Nucleus accumbens (tissue), 56 donors: ENCODE measurements at regions not wholly inside any gene's neighbourhood (a gene's known extent, or its start where the extent isn't known, plus 50 kb on each side); places are given as distances from the start of the nearest gene placed in this dataset.
"Not testable (repeated sequence)": the region's sequence is repeated elsewhere in the genome, so short reads cannot be mapped to it uniquely, and the experiment has no call there.

Experiments
- DNase-seq, 56 donors: peaks; one replicate each; lab custom pipeline; 2025; lab: John Stamatoyannopoulos, UW

DNA sequence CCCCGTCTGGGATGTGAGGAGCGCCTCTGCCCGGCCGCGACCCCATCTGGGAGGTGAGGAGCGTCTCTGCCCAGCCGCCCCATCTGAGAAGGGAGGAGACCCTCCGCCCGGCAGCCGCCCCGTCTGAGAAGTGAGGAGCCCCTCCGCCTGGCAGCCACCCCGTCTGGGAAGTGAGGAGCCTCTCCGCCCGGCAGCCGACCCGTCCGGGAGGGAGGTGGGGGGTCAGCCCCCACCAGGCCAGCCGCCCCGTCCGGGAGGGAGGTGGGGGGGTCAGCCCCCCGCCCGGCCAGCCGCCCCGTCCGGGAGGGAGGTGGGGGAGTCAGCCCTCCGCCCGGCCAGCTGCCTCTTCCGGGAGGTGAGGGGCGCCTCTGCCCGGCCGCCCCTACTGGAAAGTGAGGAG is 454.4 kb upstream of the CAMK1G start:
- DNase-seq, result not testable (repeated sequence)

DNA sequence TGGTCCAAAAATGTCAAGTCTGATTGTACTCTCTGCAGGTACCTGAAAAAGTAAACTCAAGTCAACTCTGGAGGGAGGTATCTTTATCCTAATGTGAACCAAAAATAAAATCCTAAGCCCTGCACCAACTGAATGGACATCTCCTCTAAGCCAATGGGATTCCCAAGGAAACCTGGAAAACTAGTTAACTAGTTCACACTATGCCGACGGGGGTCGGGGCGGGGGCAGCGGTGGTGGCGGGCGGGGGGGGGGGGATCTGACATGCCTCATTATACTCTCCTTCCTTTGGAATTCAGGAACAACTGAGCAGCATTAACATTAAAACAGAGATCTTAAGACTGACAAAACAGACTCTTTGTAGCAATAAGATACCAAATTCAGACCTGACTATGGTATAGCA is 452.6 kb upstream of the CAMK1G start:
- DNase-seq, result no peak

DNA sequence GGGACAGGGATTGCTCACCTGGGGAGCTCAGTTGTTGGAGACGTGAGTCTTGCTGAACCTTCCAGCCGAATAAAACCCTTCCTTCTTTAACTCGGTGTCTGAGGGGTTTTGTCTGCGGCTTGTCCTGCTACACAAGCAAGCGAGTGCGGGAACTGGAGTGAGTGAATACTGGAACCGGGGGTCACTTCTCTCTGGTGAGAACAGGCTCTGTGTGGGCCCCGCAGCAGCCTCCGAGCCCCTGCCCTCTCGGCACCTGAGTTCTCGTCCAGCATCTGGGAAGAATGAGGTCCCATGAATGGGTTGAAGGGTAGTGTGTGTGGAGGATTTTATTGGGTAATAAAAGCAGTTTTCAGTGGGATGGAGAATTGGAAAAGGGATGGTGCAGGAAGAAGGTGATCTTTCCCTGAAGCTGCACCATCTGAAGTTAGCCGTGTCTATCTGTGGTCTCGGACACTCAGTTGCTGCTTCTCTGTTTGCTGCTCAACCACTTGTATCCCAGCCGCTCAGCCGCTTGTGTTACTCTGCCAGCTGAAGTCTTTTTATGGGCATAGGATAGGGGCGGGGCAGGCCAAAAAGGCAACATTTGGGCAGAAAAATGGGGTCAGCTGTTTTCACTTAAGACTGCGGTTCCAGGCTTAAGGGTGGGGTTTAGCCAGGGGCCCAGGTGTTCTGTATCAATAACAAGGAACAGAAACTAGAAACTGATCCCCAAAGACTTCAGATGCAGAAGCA is 450.6 kb upstream of the CAMK1G start:
- no peak for DNase-seq

DNA sequence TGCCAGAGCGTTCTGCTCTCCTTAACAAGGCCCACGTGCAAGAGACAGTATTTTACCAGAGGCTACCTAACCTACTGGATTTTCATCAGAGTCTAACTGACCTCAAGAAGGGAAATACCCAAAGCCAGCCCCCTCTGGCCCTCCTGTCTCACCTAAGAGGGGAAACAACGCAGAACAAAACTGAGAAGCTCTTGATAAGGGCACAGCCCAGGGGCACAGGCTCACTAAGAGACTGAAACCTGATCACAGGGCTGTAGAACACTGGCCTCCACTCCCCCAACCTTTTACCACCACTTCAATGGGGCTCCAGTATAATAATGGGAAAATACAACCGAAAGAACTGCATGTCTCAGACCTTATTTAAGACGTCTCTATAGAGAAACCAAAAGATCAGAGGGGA is 449.5 kb upstream of the CAMK1G start:
- DNase-seq, result no peak

DNA sequence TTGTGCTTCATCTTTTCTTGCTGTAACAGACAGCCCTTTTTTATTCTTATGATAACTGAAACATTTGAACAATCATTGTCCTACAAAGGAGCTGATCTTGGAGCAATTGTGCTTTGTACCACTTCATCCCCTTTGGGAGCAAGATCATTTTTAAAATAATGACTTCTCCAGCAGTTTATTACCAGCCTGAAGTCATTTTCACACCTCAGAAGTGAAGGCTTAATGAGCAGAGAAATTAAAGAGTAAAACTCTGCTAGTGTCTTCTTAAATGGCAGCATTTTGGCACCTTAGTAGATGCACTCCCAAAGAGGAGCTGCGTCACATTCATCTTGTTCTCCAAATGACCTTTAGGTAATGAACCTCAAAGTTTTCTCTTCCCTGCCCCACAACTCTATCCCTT is 439.6 kb upstream of the CAMK1G start:
- no peak for DNase-seq

DNA sequence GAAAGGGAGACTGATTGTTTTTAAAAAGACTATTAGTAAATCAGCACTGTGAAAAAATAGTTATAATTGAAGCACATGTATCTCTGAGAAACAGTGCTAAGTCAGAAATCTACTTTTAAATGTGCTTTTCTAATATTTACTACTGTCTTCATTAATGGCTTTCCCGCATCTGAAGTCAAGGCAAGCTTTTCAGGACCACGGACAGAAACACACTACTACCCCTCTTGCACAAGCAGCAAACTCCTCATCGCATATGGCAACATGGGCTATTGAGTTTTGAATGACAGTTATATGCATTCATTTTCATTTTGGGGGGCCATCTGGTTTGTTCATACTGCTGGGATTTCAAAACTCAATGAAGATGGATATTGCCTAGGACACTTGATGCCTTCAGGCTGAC is 433.4 kb upstream of the CAMK1G start:
- no peak for DNase-seq

DNA sequence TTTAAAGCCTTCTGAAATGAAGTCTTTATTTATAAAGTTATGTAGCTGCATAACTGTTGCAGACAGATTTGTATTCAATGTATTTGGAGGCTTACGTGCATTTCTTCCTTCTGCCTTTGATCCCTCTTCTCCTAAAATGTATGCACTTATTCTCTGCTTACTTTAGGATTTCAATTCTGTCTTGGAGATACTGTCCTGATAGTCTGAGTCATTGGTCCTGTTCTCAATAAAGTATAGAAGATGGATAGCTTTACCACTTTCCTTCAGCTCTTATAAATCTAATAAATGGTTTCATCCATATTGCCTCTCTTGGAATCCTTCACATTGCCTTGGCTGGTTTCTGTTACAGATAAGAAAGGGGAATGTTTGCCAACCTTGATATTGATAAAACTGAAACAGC is 430.1 kb upstream of the CAMK1G start:
- DNase-seq, result no peak

DNA sequence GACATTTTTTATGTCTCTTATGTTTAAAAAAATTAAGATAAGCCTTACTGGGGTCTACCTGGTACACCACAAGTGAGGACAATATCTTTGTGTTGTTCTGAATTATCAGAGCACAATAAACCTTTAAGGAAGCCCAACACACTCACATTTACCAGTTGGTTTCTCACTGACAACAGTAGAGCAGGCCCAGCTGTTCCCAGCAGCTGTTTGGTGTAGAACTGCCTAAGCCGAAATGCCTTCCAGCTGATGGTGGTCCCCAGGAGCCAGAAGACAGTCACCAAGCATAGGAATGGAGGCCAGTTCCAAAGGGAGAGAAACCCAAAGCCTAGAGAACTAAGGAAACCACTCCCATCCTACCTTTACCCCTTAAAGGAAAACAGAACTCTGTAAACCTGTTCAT is 428.6 kb upstream of the CAMK1G start:
- no peak for DNase-seq

DNA sequence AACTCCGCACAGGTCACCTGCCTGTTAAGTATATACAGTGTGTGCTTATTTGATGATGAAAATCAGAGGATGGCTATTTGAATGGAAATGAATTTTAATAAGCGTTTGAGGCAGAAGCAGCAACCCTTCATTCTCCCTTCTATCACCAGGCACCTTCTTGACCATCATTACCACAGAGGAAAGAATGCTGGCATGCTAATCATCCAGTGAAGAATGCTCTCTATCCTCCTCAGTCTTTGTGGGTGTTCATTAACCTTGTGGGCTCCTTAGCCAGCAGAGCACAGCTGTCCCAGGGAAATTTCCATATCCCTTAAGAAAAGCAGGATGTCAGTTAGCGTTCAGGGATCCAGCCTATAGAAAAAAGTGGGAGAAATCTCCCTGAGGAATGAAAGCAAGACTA is 428.0 kb upstream of the CAMK1G start:
- no peak for DNase-seq

DNA sequence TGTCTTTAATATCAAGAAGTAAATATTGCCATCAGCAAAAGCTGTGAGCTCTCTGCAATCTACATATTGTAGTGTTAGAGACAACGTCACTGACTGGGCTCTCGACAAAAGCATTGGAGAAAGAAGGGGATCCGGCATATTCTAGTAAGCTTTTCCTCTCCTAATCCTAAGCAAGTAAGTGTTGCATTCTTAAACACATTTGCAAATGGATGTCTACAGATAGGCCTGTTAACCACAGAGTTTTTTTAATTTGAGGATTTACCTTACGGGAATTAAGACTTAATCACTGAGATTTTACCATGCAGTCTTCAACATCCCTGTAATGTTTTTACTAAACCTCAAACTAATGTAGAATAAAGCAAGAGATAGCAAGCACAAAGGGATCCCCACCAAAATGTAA is 426.5 kb upstream of the CAMK1G start:
- DNase-seq, result no peak

DNA sequence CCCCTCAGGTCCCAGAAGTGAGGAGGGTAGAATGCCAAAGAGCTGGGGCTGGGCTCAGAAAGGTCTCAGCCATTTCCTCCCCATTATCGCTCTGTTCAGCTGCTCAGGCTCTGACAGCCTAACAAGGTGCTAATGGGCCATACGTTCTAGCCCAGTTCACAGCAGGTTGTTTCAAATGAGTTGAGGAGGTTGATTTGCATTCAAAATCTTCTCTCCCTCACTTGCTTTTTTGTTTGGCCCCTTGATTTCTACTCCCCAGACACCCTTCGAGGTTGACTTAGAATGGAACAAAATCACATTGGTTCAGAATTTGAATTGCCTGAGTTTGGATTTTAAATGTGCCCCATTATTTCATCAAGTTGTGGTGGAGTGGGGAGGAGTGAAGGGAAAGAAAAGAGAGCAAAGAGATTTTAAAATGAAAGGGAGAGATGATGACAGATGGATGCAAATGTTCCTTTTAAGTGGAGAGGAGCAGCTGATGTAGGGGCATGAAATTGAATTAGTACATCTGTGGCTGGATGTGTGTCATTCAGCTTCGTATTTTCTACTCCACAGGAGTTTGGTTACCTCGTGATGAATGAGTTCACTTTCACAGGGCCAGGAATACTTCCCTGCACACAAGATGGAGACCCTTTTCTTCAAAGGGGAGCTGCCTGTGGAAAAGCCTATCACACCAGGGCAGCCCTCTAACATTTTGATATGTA is 425.8 kb upstream of the CAMK1G start:
- no peak for DNase-seq

DNA sequence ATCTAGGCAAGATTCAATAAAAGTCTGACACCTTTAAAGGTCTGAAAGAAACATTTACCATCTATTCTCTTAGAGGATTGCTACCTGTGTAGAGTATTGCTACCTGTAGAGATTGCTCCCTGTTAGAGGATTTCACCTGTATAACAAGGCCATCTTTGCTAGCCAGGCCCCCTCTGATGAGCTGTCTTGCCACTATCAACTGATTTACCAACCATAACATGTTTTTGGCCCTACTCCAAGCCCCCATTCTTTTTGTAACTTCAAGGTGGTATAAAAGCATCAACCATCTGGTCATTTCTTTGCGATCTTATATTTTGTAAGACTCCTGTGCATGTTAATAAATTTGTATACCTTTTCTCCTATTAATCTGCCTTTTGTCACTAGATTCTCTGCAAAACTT is 424.7 kb upstream of the CAMK1G start:
- no peak for DNase-seq

DNA sequence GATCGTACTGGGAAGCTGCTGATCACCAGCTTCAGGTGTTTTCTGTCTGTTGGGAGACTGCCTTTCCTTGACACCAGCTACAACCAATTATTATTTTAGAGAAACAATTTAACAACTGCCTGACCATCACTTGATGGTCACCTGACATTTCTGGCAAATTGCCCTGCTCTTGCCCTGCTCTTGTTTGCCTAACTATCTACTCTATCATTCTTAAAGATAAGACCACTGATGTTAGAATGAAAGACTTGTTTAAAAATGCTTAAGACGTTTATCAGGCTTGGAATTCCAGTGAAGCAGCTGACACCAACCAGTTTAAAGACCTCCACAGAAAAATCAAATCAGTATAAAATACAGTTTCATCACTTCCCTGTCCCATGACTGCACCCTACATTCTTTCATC is 423.3 kb upstream of the CAMK1G start:
- DNase-seq, result no peak

DNA sequence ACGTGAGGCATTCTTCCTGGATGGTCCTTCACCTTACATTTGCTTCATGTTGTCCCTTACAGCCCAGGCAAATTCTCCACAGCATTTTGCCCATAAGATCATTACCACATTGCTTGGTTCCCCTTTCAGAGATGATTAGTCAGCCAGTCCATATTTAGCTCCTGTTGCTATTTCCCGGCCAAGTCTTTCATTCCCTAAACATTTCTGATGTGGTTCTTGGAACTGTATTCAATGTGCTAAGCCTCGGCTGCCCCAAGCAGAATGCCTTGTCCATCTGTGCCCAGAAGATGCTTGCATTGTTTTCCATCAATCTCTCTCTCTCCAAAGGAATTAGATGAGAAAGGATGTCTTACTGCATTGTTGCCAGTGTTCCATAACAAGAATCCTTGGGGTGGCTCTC is 420.9 kb upstream of the CAMK1G start:
- DNase-seq, result no peak

DNA sequence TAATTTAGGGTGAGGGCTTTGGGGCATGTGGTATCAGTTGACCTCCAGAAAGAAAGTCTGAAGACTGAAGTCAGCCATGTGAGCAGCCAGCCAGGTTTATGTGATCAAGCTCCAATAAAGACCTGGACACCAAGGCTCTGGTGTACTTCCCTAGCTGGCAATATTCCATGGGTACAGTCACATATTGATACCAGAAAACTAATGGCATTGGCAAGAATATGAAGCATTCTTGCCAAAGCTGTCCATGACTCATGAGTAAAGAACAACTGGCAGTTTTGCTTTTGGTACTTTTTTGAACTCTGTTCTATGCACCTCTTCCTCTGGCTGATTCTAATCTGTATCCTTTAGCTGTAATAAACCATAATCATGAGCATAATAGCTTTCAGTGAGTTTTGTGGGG is 415.3 kb upstream of the CAMK1G start:
- DNase-seq, result no peak

DNA sequence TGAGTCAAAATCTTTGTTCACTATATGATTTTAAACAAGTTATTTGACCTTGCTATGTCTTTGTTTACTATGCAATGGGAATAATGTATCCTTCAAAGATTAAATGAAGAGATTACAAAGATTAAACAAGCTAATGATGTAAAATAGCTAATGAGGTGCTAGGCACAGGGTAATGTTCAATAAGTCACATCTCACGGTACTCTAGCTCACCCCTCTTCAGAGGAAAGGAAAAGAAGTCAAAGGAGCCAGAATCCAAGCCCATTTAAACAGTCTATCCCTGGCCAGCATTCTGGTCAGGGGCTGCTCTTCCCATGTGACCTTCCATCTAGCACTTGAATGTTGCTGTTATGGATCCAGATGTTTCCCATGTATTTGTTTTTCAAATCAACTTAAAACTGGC is 412.4 kb upstream of the CAMK1G start:
- no peak for DNase-seq

DNA sequence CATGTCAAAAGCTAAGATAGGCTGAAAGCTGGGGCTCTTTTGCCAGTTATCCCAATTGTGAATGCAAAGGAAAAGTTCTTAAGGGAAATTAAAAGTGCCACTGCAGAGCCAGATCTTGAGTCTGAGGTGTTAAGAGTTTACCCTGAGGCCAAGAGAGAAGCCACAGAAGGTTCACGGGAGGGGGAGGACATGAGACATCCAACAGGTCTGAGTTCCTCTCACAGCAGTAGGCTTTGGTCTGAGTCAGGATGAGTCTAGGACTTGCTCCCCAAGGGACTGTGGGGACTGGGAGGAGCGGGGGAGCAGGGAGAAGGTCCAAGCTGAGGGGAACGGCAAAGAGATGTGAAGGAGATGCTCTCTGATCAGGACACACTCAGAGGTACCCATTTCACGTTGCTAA is 411.2 kb upstream of the CAMK1G start:
- DNase-seq, result no peak

DNA sequence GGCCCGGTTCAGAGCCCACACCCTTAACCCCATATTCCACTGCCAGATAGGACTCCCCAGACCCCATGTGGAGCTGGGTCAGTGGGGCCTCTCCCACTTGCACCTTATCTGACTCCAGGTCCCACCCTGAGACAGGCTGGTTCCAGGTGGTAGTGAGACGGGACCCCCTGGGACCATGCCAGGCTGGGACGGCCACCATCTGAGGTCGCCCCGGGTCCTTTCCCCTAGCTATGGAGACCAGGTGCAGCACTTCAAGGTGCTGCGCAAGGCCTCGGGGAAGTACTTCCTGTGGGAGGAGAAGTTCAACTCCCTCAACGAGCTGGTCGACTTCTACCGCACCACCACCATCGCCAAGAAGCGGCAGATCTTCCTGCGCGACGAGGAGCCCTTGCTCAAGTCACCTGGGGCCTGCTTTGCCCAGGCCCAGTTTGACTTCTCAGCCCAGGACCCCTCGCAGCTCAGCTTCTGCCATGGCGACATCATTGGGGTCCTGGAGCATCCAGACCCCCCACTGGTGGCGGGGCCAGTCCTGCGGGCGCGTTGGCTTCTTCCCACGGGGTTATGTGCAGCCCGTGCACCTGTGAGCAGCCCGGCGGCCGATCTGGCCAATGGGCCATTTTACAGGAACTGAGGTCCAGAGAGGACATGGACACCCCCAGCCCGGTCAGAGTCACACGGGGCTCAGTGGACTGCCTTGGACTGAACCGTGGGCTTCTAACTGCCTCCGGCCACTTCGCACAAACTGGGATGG is 410.5 kb upstream of the CAMK1G start:
- not testable (repeated sequence) for DNase-seq

DNA sequence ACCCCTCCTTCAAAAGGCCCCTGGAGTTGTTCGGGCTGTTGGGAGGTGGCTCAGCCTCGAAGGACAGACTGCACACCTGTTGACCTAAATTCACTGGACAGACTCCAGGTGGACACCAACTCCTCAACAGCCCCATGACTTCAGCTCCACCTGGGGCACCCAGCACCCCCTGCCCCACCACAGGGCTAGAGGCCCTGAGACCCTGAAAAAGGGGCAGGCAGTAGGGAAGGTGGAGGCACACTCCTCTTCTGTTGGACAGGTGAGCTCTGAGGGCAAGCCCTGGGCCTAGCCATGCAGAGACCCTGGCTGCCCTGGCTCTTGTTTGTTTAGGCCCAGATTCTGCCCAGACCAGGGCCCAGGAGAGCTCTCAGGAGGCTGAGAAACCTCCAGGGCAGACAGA is 409.7 kb upstream of the CAMK1G start:
- not testable (repeated sequence) for DNase-seq

DNA sequence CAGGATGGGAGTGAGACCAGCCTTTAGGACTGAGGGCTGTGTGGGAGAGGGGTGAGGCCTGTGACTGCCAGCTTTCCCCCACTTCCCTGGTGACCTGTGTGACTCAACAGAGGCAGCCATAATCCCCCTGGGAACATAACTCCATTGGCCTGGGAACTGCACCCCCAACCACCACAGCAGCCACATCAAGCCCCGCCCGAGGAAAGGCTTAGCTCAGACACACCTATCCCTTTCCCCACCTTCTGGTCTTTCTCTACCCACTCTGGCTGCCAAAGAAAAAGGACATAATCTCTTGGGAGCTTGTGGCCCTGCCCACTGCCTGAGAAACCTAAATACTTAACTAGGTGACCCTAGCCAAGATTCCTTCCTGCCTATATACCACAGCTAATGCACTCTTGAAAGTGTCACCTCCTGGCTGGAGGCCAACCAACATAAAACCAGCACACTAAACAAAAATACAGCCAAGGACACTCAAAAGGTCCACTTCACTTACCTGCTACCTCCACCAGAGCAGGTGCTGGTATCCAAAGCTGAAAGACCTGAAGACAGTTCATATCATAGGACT is 406.6 kb upstream of the CAMK1G start:
- DNase-seq, result no peak

DNA sequence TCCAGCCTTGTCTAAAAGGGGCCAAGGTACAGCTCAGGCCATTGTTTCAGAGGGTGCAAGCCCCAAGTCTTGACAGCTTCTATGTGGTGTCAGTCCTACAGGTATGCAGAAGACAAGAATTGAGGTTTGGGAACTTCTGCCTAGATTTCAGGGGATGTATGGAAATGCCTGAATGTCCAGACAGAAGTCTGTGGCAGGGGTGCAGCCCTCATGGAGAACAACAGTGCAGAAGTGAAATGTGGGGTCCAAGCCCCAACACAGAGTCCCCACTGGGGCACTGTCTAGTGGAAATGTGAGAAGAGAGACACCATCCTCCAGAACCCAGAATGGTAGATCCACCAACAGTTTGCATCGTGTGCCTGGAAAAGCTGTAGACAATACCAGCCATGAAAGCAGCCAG is 400.3 kb upstream of the CAMK1G start:
- DNase-seq, result no peak
